HEK293T (cell line): ENCODE measurements at regions not wholly inside any gene's neighbourhood (a gene's known extent, or its start where the extent isn't known, plus 50 kb on each side); places are given as distances from the start of the nearest gene placed in this dataset.

Source experiments
- CTCF ChIA-PET: fragments of 350-600 bp; formaldehyde crosslinking; extraction: SDS; loops from one replicate; lab custom pipeline; 2021; ENCODE audit warnings: antibody characterized with exemption, inconsistent platforms; lab: Yijun Ruan, JAX
- POLR2A ChIA-PET: fragments of 350-600 bp; formaldehyde crosslinking; extraction: SDS; loops from one replicate; lab custom pipeline; 2020; ENCODE audit warnings: antibody characterized with exemption, inconsistent platforms; lab: Yijun Ruan, JAX
- DNase-seq: peaks from one replicate; pipeline ENCODE4 v3.0.0; 2012; ENCODE audit warnings: mixed read lengths; ENCODE audit errors: extremely low spot score
- ARNT ChIP-seq: fragments of 450-650 bp; IDR thresholded peaks from 2 replicates; pipeline ENCODE4 v1.6.1; 2017; ENCODE audit warnings: mild to moderate bottlenecking
- BHLHE40 ChIP-seq: fragments of 450-650 bp; IDR thresholded peaks from 2 replicates; pipeline ENCODE4 v1.6.1; 2016; ENCODE audit warnings: mild to moderate bottlenecking, moderate library complexity, borderline replicate concordance
- CTBP1 ChIP-seq: fragments of 450-650 bp; IDR thresholded peaks from 2 replicates; pipeline ENCODE4 v1.6.1; 2016; ENCODE audit warnings: borderline replicate concordance
- ELF4 ChIP-seq: fragments of 450-650 bp; IDR thresholded peaks from 2 replicates; pipeline ENCODE4 v1.6.1; 2017; ENCODE audit warnings: antibody characterized with exemption
- FOXA1 ChIP-seq: fragments of 450-650 bp; IDR thresholded peaks from 2 replicates; pipeline ENCODE4 v1.6.1; 2016; ENCODE audit warnings: mild to moderate bottlenecking
- FOXK2 ChIP-seq: fragments of 450-650 bp; IDR thresholded peaks from 2 replicates; pipeline ENCODE4 v1.6.1; 2016; ENCODE audit warnings: mild to moderate bottlenecking
- FOXM1 ChIP-seq: fragments of 450-650 bp; IDR thresholded peaks from 2 replicates; pipeline ENCODE4 v1.6.1; 2017; ENCODE audit warnings: mild to moderate bottlenecking, borderline replicate concordance
- HDGF ChIP-seq: fragments of 450-650 bp; IDR thresholded peaks from 2 replicates; pipeline ENCODE4 v1.6.1; 2017; ENCODE audit warnings: antibody characterized with exemption, borderline replicate concordance
- L3MBTL2 ChIP-seq: fragments of 450-650 bp; conservative IDR thresholded peaks from 2 replicates; pipeline ENCODE4 v1.6.1; 2016; ENCODE audit warnings: mild to moderate bottlenecking
- LEF1 ChIP-seq: fragments of 450-650 bp; IDR thresholded peaks from 2 replicates; pipeline ENCODE4 v1.6.1; 2017; ENCODE audit warnings: mild to moderate bottlenecking, borderline replicate concordance
- NFRKB ChIP-seq: fragments of 450-650 bp; IDR thresholded peaks from 2 replicates; pipeline ENCODE4 v1.6.1; 2016; ENCODE audit warnings: mild to moderate bottlenecking, moderate library complexity
- SP1 ChIP-seq: fragments of 450-650 bp; IDR thresholded peaks from 2 replicates; pipeline ENCODE4 v1.6.1; 2017
- SUZ12 ChIP-seq: fragments of 450-650 bp; IDR thresholded peaks from 2 replicates; pipeline ENCODE4 v1.6.1; 2016; ENCODE audit warnings: mild to moderate bottlenecking
- TARDBP ChIP-seq: fragments of 450-650 bp; IDR thresholded peaks from 2 replicates; pipeline ENCODE4 v1.6.1; 2016
- ZNF384 ChIP-seq: fragments of 450-650 bp; IDR thresholded peaks from 2 replicates; pipeline ENCODE4 v1.6.1; 2016
- TF ChIP-seq, protein P1 (sequence below): fragments of 450-650 bp; IDR thresholded peaks from 2 replicates; pipeline ENCODE4 v1.6.1; 2016

DNA sequence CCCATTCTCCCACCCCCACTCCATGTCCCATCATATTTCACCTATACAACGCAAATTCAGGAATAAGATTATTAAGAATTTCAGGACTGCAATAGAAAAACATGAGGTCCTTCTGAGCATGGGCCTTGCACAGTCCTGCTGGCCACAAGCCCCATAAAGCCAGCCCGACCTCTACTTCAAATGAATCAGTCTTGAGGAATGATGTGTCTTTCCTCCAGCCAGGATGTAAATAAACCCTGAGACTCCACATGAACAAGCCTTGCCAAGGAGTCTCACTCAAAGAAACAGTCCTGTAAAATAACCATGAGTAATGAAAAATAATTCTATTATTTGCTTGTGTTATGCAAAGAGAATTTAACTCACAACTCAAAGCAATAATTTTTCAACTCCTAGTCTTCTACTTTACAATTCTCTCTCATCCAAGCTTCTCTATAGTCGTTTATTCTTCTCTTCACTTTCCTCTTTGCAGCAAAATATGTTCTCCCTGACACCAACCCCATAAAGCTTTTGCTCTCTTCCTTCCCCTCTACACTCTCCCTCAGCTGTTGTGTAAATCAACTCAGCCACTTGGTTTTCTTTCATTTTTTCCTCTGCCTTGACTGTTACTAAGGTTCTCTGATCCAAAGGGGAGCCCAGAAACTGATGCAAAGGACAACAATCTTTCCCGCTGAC lies 140.1 kb upstream of the MOCS2 start:
- TF ChIP-seq LEF1, result no peak
- no peak for TF ChIP-seq ZNF384
- no peak for TF ChIP-seq BHLHE40
- TF ChIP-seq CTBP1, result no peak
- TF ChIP-seq FOXM1, result no peak
- TF ChIP-seq NFRKB, result no peak
- no peak for TF ChIP-seq ARNT
- TF ChIP-seq, protein P1, sequence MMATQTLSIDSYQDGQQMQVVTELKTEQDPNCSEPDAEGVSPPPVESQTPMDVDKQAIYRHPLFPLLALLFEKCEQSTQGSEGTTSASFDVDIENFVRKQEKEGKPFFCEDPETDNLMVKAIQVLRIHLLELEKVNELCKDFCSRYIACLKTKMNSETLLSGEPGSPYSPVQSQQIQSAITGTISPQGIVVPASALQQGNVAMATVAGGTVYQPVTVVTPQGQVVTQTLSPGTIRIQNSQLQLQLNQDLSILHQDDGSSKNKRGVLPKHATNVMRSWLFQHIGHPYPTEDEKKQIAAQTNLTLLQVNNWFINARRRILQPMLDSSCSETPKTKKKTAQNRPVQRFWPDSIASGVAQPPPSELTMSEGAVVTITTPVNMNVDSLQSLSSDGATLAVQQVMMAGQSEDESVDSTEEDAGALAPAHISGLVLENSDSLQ, result no peak
- TF ChIP-seq ELF4, result no peak
- TF ChIP-seq L3MBTL2, result no peak
- TF ChIP-seq TARDBP, result no peak
- TF ChIP-seq FOXK2, result no peak
- TF ChIP-seq FOXA1, result no peak
- no peak for TF ChIP-seq SP1
- no peak for TF ChIP-seq HDGF
- TF ChIP-seq SUZ12, result no peak
- no peak for DNase-seq
- CTCF ChIA-PET, result no interaction called here
- POLR2A ChIA-PET, result no interaction called here

DNA sequence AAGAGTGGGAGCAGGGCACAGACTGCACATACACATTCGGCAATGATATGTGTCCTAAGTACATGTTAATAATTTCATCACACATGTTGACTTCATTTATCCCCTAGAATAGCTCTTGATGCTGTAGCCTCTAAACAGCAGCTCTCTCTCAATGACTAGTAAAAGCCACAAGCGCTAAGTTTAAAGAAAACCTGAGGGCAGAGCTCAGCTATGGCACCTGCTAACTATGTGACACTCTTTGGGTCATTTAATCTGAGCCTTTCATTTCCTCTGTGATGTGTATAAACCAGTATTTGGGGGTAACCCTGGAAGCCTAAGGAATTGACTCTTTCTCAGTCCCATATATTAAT lies 140.6 kb upstream of the MOCS2 start:
- DNase-seq, result no peak
- no peak for TF ChIP-seq TARDBP
- TF ChIP-seq FOXA1, result no peak
- TF ChIP-seq, protein P1, result no peak
- TF ChIP-seq BHLHE40, result no peak
- TF ChIP-seq FOXM1, result no peak
- no peak for TF ChIP-seq ELF4
- TF ChIP-seq ZNF384, result no peak
- no peak for TF ChIP-seq FOXK2
- no peak for TF ChIP-seq SP1
- TF ChIP-seq LEF1, result no peak
- POLR2A ChIA-PET, result no interaction called here
- CTCF ChIA-PET, result no interaction called here

DNA sequence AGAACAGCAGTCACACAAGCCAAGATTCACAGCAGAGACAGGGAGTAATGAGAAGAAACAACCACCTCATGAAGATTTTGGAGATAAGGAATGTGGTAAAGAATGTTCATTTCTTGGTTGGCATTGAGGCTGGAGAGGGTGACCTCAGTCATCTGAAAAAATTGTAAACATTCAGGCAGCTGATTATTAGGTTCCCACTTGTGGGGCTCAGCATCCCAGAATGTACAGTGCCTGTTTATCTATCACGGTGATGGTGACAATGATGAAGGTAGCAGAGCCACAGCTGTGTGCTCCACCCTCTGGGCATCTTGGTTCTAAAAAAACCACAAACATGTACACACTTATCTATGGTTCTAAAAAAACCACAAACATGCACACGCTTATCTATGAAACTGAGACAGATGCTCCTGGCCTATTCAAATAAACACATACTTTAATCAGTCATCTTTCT lies 143.9 kb upstream of the MOCS2 start:
- POLR2A ChIA-PET, result no interaction called here
- DNase-seq, result no peak
- TF ChIP-seq L3MBTL2 (no peak), BHLHE40 (no peak), ARNT (no peak)
- CTCF ChIA-PET, result no interaction called here

DNA sequence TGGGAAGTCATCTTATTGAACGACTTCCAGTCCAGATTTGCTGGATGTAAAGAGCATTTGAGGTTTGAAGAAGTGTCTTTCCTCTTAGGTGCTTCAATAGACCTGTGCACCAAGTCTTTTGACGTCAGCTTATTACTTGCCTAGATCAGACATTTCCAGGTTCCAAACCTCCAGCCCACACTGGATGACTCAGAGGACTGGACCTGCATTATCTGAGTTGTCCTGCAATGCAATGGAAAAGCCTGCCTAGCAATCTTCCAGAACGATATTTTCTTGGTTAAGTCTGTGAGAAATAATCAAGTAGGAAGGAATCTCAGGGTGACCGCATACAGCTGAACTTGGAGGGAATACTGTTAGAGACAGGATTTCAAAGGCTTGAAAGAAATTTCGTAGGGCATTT lies 147.2 kb upstream of the MOCS2 start:
- ChIA-PET POLR2A (no interaction called here), CTCF (no interaction called here)
- TF ChIP-seq, protein P1, result no peak
- TF ChIP-seq L3MBTL2 (no peak), LEF1 (no peak), BHLHE40 (no peak), NFRKB (no peak), SP1 (no peak), HDGF (no peak), ZNF384 (no peak)
- DNase-seq, result no peak

DNA sequence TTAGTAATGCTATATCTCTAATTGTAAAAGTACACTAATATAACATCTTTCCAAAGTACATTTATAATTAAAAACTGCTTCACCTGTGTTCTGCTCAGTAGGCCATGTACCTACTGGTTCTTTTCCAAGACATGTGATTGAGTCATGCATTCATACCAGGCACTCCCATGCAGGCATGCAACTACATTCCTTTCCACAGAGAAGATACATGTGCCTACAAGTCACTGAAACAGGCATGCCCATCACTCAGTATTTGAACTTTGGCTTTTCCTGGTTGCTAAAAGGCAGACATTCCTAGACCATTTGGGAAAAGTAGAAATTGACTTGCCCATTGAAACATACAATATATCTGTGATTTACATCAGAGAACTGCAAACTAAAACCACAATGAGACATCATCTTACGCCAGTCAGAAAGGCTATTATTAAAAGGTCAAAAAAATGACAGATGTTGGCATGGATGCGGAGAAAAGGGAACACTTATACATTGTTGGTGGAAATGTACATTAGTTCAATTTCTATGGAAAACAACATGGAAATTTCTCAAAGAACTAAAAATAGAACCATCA lies 148.3 kb upstream of the MOCS2 start:
- POLR2A ChIA-PET, result no interaction called here
- TF ChIP-seq, protein P1, result no peak
- TF ChIP-seq ARNT (no peak), NFRKB (no peak), BHLHE40 (no peak), CTBP1 (no peak), FOXA1 (no peak), ZNF384 (no peak), LEF1 (no peak), HDGF (no peak), FOXM1 (no peak), TARDBP (no peak), ELF4 (no peak), FOXK2 (no peak)
- CTCF ChIA-PET, result no interaction called here
- no peak for DNase-seq

DNA sequence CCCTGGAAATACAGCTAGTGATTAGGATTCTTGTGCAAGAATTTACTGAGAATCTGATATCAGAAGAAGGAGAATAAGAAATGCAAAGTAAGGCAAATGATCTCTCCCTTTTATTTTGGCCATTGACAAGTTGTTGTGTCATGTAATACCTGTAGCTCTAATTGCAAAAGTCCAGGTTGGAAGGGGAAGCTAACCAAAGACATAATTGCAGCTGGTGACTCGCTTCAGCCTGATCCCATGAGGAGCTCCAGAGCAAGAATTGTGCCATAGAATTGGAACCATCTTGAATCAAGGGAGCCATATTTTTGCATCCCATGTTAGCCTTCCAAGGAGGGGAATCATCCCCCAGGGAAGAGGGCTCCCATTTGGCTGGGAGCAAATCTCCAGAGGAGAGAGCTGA lies 149.6 kb upstream of the MOCS2 start:
- TF ChIP-seq ZNF384 (no peak), HDGF (no peak), NFRKB (no peak), ELF4 (no peak)
- DNase-seq, result no peak
- ChIA-PET CTCF (no interaction called here), POLR2A (no interaction called here)
